ENCODE measurements at regions not wholly inside any gene's neighbourhood (a gene's known extent, or its start where the extent isn't known, plus 50 kb on each side); places are given as distances from the start of the nearest gene placed in this dataset.
"Not testable (repeated sequence)": the region's sequence is repeated elsewhere in the genome, so short reads cannot be mapped to it uniquely, and the experiment has no call there.

DNA sequence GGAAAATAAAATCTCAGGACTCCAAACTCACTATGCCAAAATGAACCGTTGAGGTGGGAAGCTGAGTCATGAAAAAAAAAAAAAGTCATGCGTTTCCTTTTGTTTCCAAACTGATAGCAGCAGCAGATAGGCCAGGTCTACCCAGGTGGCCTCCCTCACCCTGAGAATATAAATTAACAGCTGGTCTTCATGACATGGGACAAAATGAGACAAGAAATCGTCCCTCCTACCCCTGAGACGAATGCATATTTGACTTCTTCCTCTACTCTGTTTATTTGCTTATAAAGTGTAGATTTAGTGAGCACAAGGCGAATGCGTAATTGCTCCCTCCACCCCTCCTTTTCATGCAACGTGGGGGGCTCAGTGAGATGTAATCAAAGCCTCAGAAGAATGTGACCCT is 204.3 kb downstream of the TMEM121 start:
- H3K36me3 ChIP-seq (ENCODE audit: control insufficient read depth, insufficient read depth, low read length); H3K9me3 ChIP-seq (ENCODE audit: control insufficient read depth, insufficient read depth, low read depth, low read length); H3K4me1 ChIP-seq (ENCODE audit: control insufficient read depth, extremely low read depth, insufficient read depth, low read length); H4K20me1 ChIP-seq (ENCODE audit: control insufficient read depth, extremely low read depth, insufficient read depth, low read length); H3K9ac ChIP-seq (ENCODE audit: insufficient read depth, low read length); DNase-seq (ENCODE audit: low read depth in 2 of 2); H3K4me2 ChIP-seq (ENCODE audit: extremely low read depth, insufficient read depth, low read length); H2AFZ ChIP-seq (ENCODE audit: low read length); H3K27me3 ChIP-seq (ENCODE audit: control insufficient read depth, insufficient read depth, low read length); H3K79me2 ChIP-seq (ENCODE audit: control insufficient read depth, insufficient read depth, low read length); H3K4me3 ChIP-seq (replicated peaks in 1 of 4; ENCODE audit: control extremely low read depth in 1 of 4, insufficient read depth in 1 of 4, low read depth in 3 of 4, low read length in 4 of 4); H3K27ac ChIP-seq (ENCODE audit: insufficient read depth, low read length): not testable (repeated sequence)

GRCh38 chr14:105731221-105731985 is 205.0 kb downstream of the TMEM121 start:
- not testable (repeated sequence) for H3K4me1 ChIP-seq (ENCODE audit: control insufficient read depth, extremely low read depth, insufficient read depth, low read length); H3K4me3 ChIP-seq (replicated peaks in 1 of 4; ENCODE audit: control extremely low read depth in 1 of 4, insufficient read depth in 1 of 4, low read depth in 3 of 4, low read length in 4 of 4); H3K27ac ChIP-seq (ENCODE audit: insufficient read depth, low read length); H3K9ac ChIP-seq (ENCODE audit: insufficient read depth, low read length); H2AFZ ChIP-seq (ENCODE audit: low read length); DNase-seq (ENCODE audit: low read depth in 2 of 2); H3K27me3 ChIP-seq (ENCODE audit: control insufficient read depth, insufficient read depth, low read length); H4K20me1 ChIP-seq (ENCODE audit: control insufficient read depth, extremely low read depth, insufficient read depth, low read length); H3K4me2 ChIP-seq (ENCODE audit: extremely low read depth, insufficient read depth, low read length); H3K79me2 ChIP-seq (ENCODE audit: control insufficient read depth, insufficient read depth, low read length); H3K9me3 ChIP-seq (ENCODE audit: control insufficient read depth, insufficient read depth, low read depth, low read length); H3K36me3 ChIP-seq (ENCODE audit: control insufficient read depth, insufficient read depth, low read length)

DNA sequence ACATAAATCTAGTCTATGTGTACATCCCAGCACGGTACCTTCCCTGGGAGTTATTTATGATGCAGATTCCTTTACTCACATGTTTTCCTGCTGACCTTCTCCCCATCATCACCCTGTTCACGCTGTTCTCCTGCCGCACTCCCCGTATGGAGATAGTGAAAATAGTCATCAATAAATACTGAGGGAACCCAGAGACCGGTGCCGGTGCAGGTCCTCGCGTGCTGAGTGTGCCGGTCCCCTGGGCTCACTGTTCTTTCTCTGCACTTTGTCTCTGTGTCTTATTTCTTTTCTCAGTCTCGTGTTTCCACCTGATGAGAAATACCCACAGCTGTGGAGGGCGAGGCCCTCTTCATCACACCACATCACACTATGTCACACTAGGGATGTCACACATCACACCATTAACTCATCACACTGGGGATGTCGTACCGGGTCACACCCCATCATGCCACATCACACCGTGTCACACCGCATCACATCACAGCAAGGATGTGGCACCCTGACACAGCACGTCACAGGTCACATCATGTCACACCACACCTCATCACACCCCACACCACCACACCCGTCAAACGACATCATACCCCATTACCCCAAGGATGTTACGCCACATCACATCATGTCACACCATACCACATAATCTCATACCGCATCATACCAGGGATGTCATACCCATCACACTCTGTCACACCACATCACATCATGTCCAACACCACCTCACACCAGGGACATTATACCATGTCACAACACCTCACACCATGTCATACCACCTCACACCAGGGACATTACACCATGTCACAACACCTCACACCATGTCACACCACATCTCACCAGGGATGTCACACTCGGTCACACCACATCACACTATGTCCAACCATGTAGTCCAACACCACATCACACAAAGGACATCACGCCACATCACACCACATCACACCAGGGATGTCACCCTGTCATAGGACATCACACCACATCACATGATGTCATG is 207.0 kb downstream of the TMEM121 start:
- no peak for DNase-seq (ENCODE audit: low read depth in 2 of 2)
- H3K27me3 ChIP-seq (ENCODE audit: control insufficient read depth, insufficient read depth, low read length): no peaks in the 10 kb centered on the region
- no peak overlapping the region for H3K27ac ChIP-seq (ENCODE audit: insufficient read depth, low read length)
- H3K4me1 ChIP-seq (ENCODE audit: control insufficient read depth, extremely low read depth, insufficient read depth, low read length): no peaks in the 10 kb centered on the region
- no peaks in the 10 kb centered on the region for H3K79me2 ChIP-seq (ENCODE audit: control insufficient read depth, insufficient read depth, low read length)
- no peaks in the 10 kb centered on the region for H3K9me3 ChIP-seq (ENCODE audit: control insufficient read depth, insufficient read depth, low read depth, low read length)
- TF ChIP-seq, protein P1, sequence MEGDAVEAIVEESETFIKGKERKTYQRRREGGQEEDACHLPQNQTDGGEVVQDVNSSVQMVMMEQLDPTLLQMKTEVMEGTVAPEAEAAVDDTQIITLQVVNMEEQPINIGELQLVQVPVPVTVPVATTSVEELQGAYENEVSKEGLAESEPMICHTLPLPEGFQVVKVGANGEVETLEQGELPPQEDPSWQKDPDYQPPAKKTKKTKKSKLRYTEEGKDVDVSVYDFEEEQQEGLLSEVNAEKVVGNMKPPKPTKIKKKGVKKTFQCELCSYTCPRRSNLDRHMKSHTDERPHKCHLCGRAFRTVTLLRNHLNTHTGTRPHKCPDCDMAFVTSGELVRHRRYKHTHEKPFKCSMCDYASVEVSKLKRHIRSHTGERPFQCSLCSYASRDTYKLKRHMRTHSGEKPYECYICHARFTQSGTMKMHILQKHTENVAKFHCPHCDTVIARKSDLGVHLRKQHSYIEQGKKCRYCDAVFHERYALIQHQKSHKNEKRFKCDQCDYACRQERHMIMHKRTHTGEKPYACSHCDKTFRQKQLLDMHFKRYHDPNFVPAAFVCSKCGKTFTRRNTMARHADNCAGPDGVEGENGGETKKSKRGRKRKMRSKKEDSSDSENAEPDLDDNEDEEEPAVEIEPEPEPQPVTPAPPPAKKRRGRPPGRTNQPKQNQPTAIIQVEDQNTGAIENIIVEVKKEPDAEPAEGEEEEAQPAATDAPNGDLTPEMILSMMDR (conservative IDR thresholded peaks at IDR 0.05 in 1 of 2, IDR thresholded peaks at IDR 0.05 in 1 of 2; ENCODE audit: low read depth in 1 of 2, low read length in 2 of 2): no peak
- TF ChIP-seq EZH2 (IDR thresholded peaks at IDR 0.05; ENCODE audit: low read length, missing control alignments): no peak
- no peaks in the 10 kb centered on the region for H3K36me3 ChIP-seq (ENCODE audit: control insufficient read depth, insufficient read depth, low read length)
- H2AFZ ChIP-seq (ENCODE audit: low read length): no peak overlapping the region
- H3K4me3 ChIP-seq (replicated peaks in 1 of 4; ENCODE audit: control extremely low read depth in 1 of 4, insufficient read depth in 1 of 4, low read depth in 3 of 4, low read length in 4 of 4): no peak overlapping the region
- H4K20me1 ChIP-seq (ENCODE audit: control insufficient read depth, extremely low read depth, insufficient read depth, low read length): no peaks in the 10 kb centered on the region
- H3K4me2 ChIP-seq (ENCODE audit: extremely low read depth, insufficient read depth, low read length): no peak overlapping the region
- no peak overlapping the region for H3K9ac ChIP-seq (ENCODE audit: insufficient read depth, low read length)

DNA sequence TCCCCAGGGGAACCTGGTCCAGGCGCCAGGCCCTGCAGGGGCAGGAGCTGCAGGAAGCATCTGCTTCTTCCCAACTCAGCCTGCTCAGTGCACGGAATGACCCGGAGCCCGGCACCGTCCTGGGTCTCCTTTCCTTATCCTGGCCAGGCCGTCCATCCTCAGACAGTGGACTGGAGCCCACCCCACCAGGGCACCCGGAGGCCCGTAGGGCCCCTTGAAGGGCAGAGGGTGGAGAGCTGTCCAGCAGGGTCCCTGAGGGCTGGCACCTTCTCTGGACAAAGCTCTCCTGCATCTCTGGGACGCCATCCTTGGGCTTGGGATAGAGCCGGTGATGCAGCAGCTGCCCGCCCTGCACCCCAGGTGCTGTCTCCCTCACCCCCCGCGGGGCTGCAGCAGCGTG is 207.9 kb downstream of the TMEM121 start:
- H2AFZ ChIP-seq (ENCODE audit: low read length); DNase-seq (ENCODE audit: low read depth in 2 of 2); H3K9me3 ChIP-seq (ENCODE audit: control insufficient read depth, insufficient read depth, low read depth, low read length); H3K27ac ChIP-seq (ENCODE audit: insufficient read depth, low read length); H3K79me2 ChIP-seq (ENCODE audit: control insufficient read depth, insufficient read depth, low read length); H3K36me3 ChIP-seq (ENCODE audit: control insufficient read depth, insufficient read depth, low read length); H3K9ac ChIP-seq (ENCODE audit: insufficient read depth, low read length); H3K27me3 ChIP-seq (ENCODE audit: control insufficient read depth, insufficient read depth, low read length); H3K4me1 ChIP-seq (ENCODE audit: control insufficient read depth, extremely low read depth, insufficient read depth, low read length); H4K20me1 ChIP-seq (ENCODE audit: control insufficient read depth, extremely low read depth, insufficient read depth, low read length); H3K4me3 ChIP-seq (replicated peaks in 1 of 4; ENCODE audit: control extremely low read depth in 1 of 4, insufficient read depth in 1 of 4, low read depth in 3 of 4, low read length in 4 of 4); H3K4me2 ChIP-seq (ENCODE audit: extremely low read depth, insufficient read depth, low read length): not testable (repeated sequence)

- not testable (repeated sequence) for H3K4me3 ChIP-seq (replicated peaks in 1 of 4; ENCODE audit: control extremely low read depth in 1 of 4, insufficient read depth in 1 of 4, low read depth in 3 of 4, low read length in 4 of 4); H3K4me1 ChIP-seq (ENCODE audit: control insufficient read depth, extremely low read depth, insufficient read depth, low read length); H3K27ac ChIP-seq (ENCODE audit: insufficient read depth, low read length); H2AFZ ChIP-seq (ENCODE audit: low read length); H3K27me3 ChIP-seq (ENCODE audit: control insufficient read depth, insufficient read depth, low read length); H4K20me1 ChIP-seq (ENCODE audit: control insufficient read depth, extremely low read depth, insufficient read depth, low read length); H3K79me2 ChIP-seq (ENCODE audit: control insufficient read depth, insufficient read depth, low read length); H3K9ac ChIP-seq (ENCODE audit: insufficient read depth, low read length); DNase-seq (ENCODE audit: low read depth in 2 of 2); H3K9me3 ChIP-seq (ENCODE audit: control insufficient read depth, insufficient read depth, low read depth, low read length); H3K4me2 ChIP-seq (ENCODE audit: extremely low read depth, insufficient read depth, low read length); H3K36me3 ChIP-seq (ENCODE audit: control insufficient read depth, insufficient read depth, low read length)
Measured at GRCh38 chr14:105736331-105736730, 209.9 kb downstream of the TMEM121 start.
